Activated CD4-positive, alpha-beta T cell treated with anti-CD3 and anti-CD28 coated beads, Interleukin-2, amount 50 U/mL, for 1 hour (primary cell): ENCODE measurements at regions not wholly inside any gene's neighbourhood (a gene's known extent, or its start where the extent isn't known, plus 50 kb on each side); places are given as distances from the start of the nearest gene placed in this dataset.
"Not testable (repeated sequence)": the region's sequence is repeated elsewhere in the genome, so short reads cannot be mapped to it uniquely, and the experiment has no call there.

Experiments used
- DNase-seq: peaks from one replicate; pipeline ENCODE4 v3.0.0-alpha.2; 2020

- no peak for DNase-seq
These were observed 210.3 kb downstream of the SREK1 start for GRCh38 chr5:66354422-66354821.

GRCh38 chr5:66356011-66356565, 212.0 kb downstream of the SREK1 start:
- no peak for DNase-seq

GRCh38 chr5:66358741-66359140, 214.6 kb downstream of the SREK1 start:
- DNase-seq: no peak

- no peak for DNase-seq
These were observed 217.0 kb downstream of the SREK1 start for GRCh38 chr5:66361070-66361469.

- DNase-seq: no peak
These were observed 217.9 kb downstream of the SREK1 start for GRCh38 chr5:66362046-66362445.

- no peak for DNase-seq
These were observed 218.6 kb downstream of the SREK1 start for GRCh38 chr5:66362687-66363086.

- no peak for DNase-seq
These were observed 219.0 kb downstream of the SREK1 start for GRCh38 chr5:66363097-66363496.

- DNase-seq: no peak
These were observed 220.1 kb downstream of the SREK1 start for GRCh38 chr5:66364186-66364585.

GRCh38 chr5:66365981-66366380, 221.9 kb downstream of the SREK1 start:
- no peak for DNase-seq

- DNase-seq: no peak
These were observed 223.9 kb downstream of the SREK1 start for GRCh38 chr5:66367814-66368541.

- no peak for DNase-seq
These were observed 224.7 kb downstream of the SREK1 start for GRCh38 chr5:66368811-66369210.

- DNase-seq: no peak
These were observed 218.4 kb upstream of the MAST4 start for GRCh38 chr5:66377747-66378146.

- no peak for DNase-seq
These were observed 217.8 kb upstream of the MAST4 start for GRCh38 chr5:66378407-66378806.

- DNase-seq: no peak
These were observed 214.0 kb upstream of the MAST4 start for GRCh38 chr5:66382152-66382551.

- DNase-seq: not testable (repeated sequence)
These were observed 191.0 kb upstream of the MAST4 start for GRCh38 chr5:66405145-66405544.

- DNase-seq: no peak
These were observed 189.3 kb upstream of the MAST4 start for GRCh38 chr5:66406761-66407336.

GRCh38 chr5:66407765-66408164, 188.4 kb upstream of the MAST4 start:
- no peak for DNase-seq

GRCh38 chr5:66408576-66408975, 187.6 kb upstream of the MAST4 start:
- DNase-seq: no peak

- no peak for DNase-seq
These were observed 186.1 kb upstream of the MAST4 start for GRCh38 chr5:66410122-66410521.

- no peak for DNase-seq
These were observed 184.5 kb upstream of the MAST4 start for GRCh38 chr5:66411701-66412100.

GRCh38 chr5:66413931-66414330, 182.3 kb upstream of the MAST4 start:
- no peak for DNase-seq

- DNase-seq: no peak
These were observed 181.0 kb upstream of the MAST4 start for GRCh38 chr5:66415208-66415607.

GRCh38 chr5:66416698-66417097, 179.5 kb upstream of the MAST4 start:
- DNase-seq: no peak

- DNase-seq: no peak
These were observed 178.4 kb upstream of the MAST4 start for GRCh38 chr5:66417781-66418180.

- DNase-seq: no peak
These were observed 172.7 kb upstream of the MAST4 start for GRCh38 chr5:66423484-66423883.
